HepG2 (cell line): ENCODE measurements at regions not wholly inside any gene's neighbourhood (a gene's known extent, or its start where the extent isn't known, plus 50 kb on each side); places are given as distances from the start of the nearest gene placed in this dataset.

Experiments
- CEBPG ChIP-seq: IDR thresholded peaks from 2 replicates; pipeline ENCODE4 v1.6.1; 2016
- FOXA3 ChIP-seq: IDR thresholded peaks from 2 replicates; pipeline ENCODE4 v1.6.1; 2016; ENCODE audit warnings: missing genetic modification reagents, missing compliant biosample characterization
- FOXP1 ChIP-seq, 2 experiments: fragments of 450-650 bp in 1 of 2; IDR thresholded peaks; 2 replicates each; pipeline ENCODE4 v1.6.1; 2017 to 2018; ENCODE audit warnings: antibody characterized with exemption in 1 of 2
- HDAC1 ChIP-seq: sonication (generic); formaldehyde crosslinking; IDR thresholded peaks from 2 replicates; pipeline ENCODE4 v1.5.1; 2020; ENCODE audit warnings: mild to moderate bottlenecking, missing genetic modification reagents
- HNRNPLL ChIP-seq: fragments of 200-400 bp; formaldehyde crosslinking; IDR thresholded peaks from 2 replicates; pipeline ENCODE4 v1.6.1; 2017; ENCODE audit warnings: mild to moderate bottlenecking, low read depth, low read length; ENCODE audit not compliant: poor library complexity, severe bottlenecking
- JARID2 ChIP-seq: sonication (generic); formaldehyde crosslinking; IDR thresholded peaks from 2 replicates; pipeline ENCODE4 v1.8.1; 2023; ENCODE audit warnings: missing genetic modification reagents, inconsistent platforms; ENCODE audit not compliant: insufficient replicate concordance
- MIER2 ChIP-seq: IDR thresholded peaks from 2 replicates; pipeline ENCODE4 v1.6.1; 2016; ENCODE audit warnings: missing biosample characterization, missing genetic modification reagents
- NCOA1 ChIP-seq: sonication (generic); formaldehyde crosslinking; IDR thresholded peaks from 2 replicates; pipeline ENCODE4 v1.9.0; 2021; ENCODE audit warnings: missing genetic modification reagents
- NFYC ChIP-seq: IDR thresholded peaks from 2 replicates; pipeline ENCODE4 v1.6.1; 2016; ENCODE audit warnings: missing genetic modification reagents, missing compliant biosample characterization
- RAD51 ChIP-seq: fragments of 450-650 bp; IDR thresholded peaks from 2 replicates; pipeline ENCODE4 v1.6.1; 2016; ENCODE audit warnings: borderline replicate concordance
- REXO4 ChIP-seq: sonication (generic); formaldehyde crosslinking; IDR thresholded peaks from 2 replicates; pipeline ENCODE4 v1.8.0; 2022; ENCODE audit warnings: missing genetic modification reagents, mild to moderate bottlenecking, borderline replicate concordance
- RNF2 ChIP-seq: fragments of 450-650 bp; conservative IDR thresholded peaks from 2 replicates; pipeline ENCODE4 v1.6.1; 2016; ENCODE audit warnings: low read depth
- ZNF629 ChIP-seq: sonication (generic); formaldehyde crosslinking; conservative IDR thresholded peaks from 2 replicates; pipeline ENCODE4 v1.5.0; 2020; ENCODE audit warnings: missing genetic modification reagents
- ZNF709 ChIP-seq: sonication (generic); formaldehyde crosslinking; IDR thresholded peaks from 2 replicates; pipeline ENCODE4 v1.5.0; 2020; ENCODE audit warnings: mild to moderate bottlenecking, missing genetic modification reagents
- ZNF747 ChIP-seq: sonication (generic); formaldehyde crosslinking; IDR thresholded peaks from 2 replicates; pipeline ENCODE4 v1.8.1; 2023; ENCODE audit warnings: missing genetic modification reagents, mild to moderate bottlenecking, borderline replicate concordance
- ZSCAN9 ChIP-seq: IDR thresholded peaks from 2 replicates; pipeline ENCODE4 v1.6.1; 2016; ENCODE audit warnings: borderline replicate concordance
- TF ChIP-seq, protein P1 (sequence below): sonication (generic); formaldehyde crosslinking; IDR thresholded peaks from 2 replicates; pipeline ENCODE4 v1.5.0; 2020; ENCODE audit warnings: mild to moderate bottlenecking, missing genetic modification reagents, moderate library complexity
- TF ChIP-seq, protein P2 (sequence below): sonication (generic); formaldehyde crosslinking; IDR thresholded peaks from 2 replicates; pipeline ENCODE4 v1.4.0; 2020; ENCODE audit warnings: missing genetic modification reagents, borderline replicate concordance
- TF ChIP-seq, protein P3 (sequence below): sonication (generic); formaldehyde crosslinking; IDR thresholded peaks from 2 replicates; pipeline ENCODE4 v1.4.0; 2020; ENCODE audit warnings: mild to moderate bottlenecking, missing genetic modification reagents
- TF ChIP-seq, protein P4 (sequence below): sonication (generic); formaldehyde crosslinking; IDR thresholded peaks from 2 replicates; pipeline ENCODE4 v1.8.1; 2022; ENCODE audit warnings: mild to moderate bottlenecking, missing genetic modification reagents
- TF ChIP-seq, protein P5 (sequence below): sonication (generic); formaldehyde crosslinking; IDR thresholded peaks from 2 replicates; pipeline ENCODE4 v1.5.0; 2020; ENCODE audit warnings: missing genetic modification reagents

DNA sequence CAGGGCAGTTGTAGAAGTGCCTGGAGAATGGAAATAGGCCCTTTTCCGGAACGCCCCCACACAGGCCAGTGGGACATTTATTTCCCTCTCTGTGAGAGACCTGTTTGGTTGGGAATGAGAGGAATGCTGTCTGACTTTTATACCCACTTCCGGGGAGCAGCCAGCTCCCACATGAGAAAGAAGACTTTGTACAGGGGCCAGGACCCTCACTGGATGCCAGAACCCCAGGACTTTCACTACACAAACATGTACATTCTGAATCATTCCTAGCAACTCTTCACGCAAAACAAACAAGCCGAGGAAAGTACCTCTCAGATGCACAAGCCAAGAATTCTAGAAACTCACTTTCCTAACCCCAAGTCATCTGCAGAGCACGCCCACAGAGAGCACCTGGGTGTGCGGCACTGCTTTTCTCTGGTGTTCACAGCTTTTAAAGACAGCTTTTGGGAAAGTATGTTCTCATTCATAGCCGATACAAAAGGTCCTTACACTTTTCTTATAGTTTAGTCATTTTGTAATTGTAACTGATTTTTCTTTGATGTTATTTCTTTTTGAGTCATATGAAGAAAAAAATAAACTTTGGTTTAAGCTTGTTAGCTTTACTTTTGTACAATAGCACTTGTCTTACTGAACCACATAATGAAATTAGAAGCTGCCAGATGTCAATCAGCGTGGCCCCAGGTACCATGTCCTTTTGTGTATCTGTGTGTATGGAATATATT lies 856.1 kb upstream of the ID2 start (continued):
- TF ChIP-seq HNRNPLL, result no peak
- no peak for TF ChIP-seq NCOA1 (CRISPR knock-in tag)
- TF ChIP-seq, protein P1, sequence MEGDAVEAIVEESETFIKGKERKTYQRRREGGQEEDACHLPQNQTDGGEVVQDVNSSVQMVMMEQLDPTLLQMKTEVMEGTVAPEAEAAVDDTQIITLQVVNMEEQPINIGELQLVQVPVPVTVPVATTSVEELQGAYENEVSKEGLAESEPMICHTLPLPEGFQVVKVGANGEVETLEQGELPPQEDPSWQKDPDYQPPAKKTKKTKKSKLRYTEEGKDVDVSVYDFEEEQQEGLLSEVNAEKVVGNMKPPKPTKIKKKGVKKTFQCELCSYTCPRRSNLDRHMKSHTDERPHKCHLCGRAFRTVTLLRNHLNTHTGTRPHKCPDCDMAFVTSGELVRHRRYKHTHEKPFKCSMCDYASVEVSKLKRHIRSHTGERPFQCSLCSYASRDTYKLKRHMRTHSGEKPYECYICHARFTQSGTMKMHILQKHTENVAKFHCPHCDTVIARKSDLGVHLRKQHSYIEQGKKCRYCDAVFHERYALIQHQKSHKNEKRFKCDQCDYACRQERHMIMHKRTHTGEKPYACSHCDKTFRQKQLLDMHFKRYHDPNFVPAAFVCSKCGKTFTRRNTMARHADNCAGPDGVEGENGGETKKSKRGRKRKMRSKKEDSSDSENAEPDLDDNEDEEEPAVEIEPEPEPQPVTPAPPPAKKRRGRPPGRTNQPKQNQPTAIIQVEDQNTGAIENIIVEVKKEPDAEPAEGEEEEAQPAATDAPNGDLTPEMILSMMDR, result no peak
- no peak for TF ChIP-seq HDAC1
- TF ChIP-seq NFYC (CRISPR knock-in tag), result no peak
- no peak for TF ChIP-seq RNF2
- TF ChIP-seq, protein P2, sequence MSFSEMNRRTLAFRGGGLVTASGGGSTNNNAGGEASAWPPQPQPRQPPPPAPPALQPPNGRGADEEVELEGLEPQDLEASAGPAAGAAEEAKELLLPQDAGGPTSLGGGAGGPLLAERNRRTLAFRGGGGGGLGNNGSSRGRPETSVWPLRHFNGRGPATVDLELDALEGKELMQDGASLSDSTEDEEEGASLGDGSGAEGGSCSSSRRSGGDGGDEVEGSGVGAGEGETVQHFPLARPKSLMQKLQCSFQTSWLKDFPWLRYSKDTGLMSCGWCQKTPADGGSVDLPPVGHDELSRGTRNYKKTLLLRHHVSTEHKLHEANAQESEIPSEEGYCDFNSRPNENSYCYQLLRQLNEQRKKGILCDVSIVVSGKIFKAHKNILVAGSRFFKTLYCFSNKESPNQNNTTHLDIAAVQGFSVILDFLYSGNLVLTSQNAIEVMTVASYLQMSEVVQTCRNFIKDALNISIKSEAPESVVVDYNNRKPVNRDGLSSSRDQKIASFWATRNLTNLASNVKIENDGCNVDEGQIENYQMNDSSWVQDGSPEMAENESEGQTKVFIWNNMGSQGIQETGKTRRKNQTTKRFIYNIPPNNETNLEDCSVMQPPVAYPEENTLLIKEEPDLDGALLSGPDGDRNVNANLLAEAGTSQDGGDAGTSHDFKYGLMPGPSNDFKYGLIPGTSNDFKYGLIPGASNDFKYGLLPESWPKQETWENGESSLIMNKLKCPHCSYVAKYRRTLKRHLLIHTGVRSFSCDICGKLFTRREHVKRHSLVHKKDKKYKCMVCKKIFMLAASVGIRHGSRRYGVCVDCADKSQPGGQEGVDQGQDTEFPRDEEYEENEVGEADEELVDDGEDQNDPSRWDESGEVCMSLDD (CRISPR knock-in tag), result peak; percentile 51; the same call in 1 of the 2 replicates
- TF ChIP-seq, protein P3, sequence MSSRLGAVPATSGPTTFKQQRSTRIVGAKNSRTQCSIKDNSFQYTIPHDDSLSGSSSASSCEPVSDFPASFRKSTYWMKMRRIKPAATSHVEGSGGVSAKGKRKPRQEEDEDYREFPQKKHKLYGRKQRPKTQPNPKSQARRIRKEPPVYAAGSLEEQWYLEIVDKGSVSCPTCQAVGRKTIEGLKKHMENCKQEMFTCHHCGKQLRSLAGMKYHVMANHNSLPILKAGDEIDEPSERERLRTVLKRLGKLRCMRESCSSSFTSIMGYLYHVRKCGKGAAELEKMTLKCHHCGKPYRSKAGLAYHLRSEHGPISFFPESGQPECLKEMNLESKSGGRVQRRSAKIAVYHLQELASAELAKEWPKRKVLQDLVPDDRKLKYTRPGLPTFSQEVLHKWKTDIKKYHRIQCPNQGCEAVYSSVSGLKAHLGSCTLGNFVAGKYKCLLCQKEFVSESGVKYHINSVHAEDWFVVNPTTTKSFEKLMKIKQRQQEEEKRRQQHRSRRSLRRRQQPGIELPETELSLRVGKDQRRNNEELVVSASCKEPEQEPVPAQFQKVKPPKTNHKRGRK, result no peak
- no peak for TF ChIP-seq FOXP1 (IDR thresholded peaks at IDR 0.05)
- 0 out of 2 replicates have a peak, but pooled peaks have one; percentile 20 for TF ChIP-seq FOXP1 (CRISPR knock-in tag; IDR thresholded peaks at IDR 0.05)
- TF ChIP-seq FOXA3, result peak; percentile 68; the same call in 1 of the 2 replicates
- TF ChIP-seq ZNF747 (CRISPR knock-in tag), result no peak
- 0 out of 2 replicates have a peak, but pooled peaks have one; percentile 12 for TF ChIP-seq CEBPG (CRISPR knock-in tag)
- TF ChIP-seq RAD51, result no peak
- TF ChIP-seq, protein P4, sequence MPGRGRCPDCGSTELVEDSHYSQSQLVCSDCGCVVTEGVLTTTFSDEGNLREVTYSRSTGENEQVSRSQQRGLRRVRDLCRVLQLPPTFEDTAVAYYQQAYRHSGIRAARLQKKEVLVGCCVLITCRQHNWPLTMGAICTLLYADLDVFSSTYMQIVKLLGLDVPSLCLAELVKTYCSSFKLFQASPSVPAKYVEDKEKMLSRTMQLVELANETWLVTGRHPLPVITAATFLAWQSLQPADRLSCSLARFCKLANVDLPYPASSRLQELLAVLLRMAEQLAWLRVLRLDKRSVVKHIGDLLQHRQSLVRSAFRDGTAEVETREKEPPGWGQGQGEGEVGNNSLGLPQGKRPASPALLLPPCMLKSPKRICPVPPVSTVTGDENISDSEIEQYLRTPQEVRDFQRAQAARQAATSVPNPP (CRISPR knock-in tag), result no peak
- no peak for TF ChIP-seq JARID2
- no peak for TF ChIP-seq MIER2 (CRISPR knock-in tag)
- no peak for TF ChIP-seq REXO4 (CRISPR knock-in tag)
- no peak for TF ChIP-seq ZSCAN9
- TF ChIP-seq, protein P5, sequence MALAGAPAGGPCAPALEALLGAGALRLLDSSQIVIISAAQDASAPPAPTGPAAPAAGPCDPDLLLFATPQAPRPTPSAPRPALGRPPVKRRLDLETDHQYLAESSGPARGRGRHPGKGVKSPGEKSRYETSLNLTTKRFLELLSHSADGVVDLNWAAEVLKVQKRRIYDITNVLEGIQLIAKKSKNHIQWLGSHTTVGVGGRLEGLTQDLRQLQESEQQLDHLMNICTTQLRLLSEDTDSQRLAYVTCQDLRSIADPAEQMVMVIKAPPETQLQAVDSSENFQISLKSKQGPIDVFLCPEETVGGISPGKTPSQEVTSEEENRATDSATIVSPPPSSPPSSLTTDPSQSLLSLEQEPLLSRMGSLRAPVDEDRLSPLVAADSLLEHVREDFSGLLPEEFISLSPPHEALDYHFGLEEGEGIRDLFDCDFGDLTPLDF (CRISPR knock-in tag), result no peak
- no peak for TF ChIP-seq ZNF709
- TF ChIP-seq ZNF629 (CRISPR knock-in tag), result 0 out of 2 replicates have a peak, but pooled peaks have one; percentile 20
